ENCODE measurements at regions not wholly inside any gene's neighbourhood (a gene's known extent, or its start where the extent isn't known, plus 50 kb on each side); places are given as distances from the start of the nearest gene placed in this dataset.

- H3K9me2 ChIP-seq (ENCODE audit: low read depth, low read length) = no peaks in the 10 kb centered on the region
- no peaks in the 10 kb centered on the region for H3K27me3 ChIP-seq (ENCODE audit: insufficient read depth, low read length)
- TF ChIP-seq CTCF (IDR thresholded peaks at IDR 0.05; ENCODE audit: low read length) = peak; percentile 42; the same call in 1 of the 2 replicates
- TF ChIP-seq EZH2 (IDR thresholded peaks at IDR 0.05; ENCODE audit: borderline replicate concordance, low read length) = no peak
- H3K27ac ChIP-seq (ENCODE audit: low read depth, low read length, poor library complexity, severe bottlenecking) = no peak overlapping the region
- no peak overlapping the region for H3K4me2 ChIP-seq (ENCODE audit: low read length)
- H3K9ac ChIP-seq (ENCODE audit: low read length) = no peak overlapping the region
- H3K4me3 ChIP-seq (ENCODE audit: low read depth, low read length, poor library complexity, severe bottlenecking) = no peak overlapping the region
- no peak overlapping the region for H2AFZ ChIP-seq (ENCODE audit: low read length)
- no peaks in the 10 kb centered on the region for H4K20me1 ChIP-seq (ENCODE audit: insufficient read depth, low read length)
- H3K79me2 ChIP-seq (ENCODE audit: insufficient read depth, low read length) = no peaks in the 10 kb centered on the region
- H3K9me3 ChIP-seq (ENCODE audit: low read length) = no peaks in the 10 kb centered on the region
- no peaks in the 10 kb centered on the region for H3K36me3 ChIP-seq (ENCODE audit: insufficient read depth, low read length)
- no peaks in the 10 kb centered on the region for H3K4me1 ChIP-seq (ENCODE audit: insufficient read depth, low read length, severe bottlenecking)
- H3F3A ChIP-seq (ENCODE audit: insufficient read depth, low read length) = no peaks in the 10 kb centered on the region
Observed at GRCh38 chr3:127406309-127407025, 118.6 kb upstream of the PRR20G start.

GRCh38 chr3:127405791-127406190 is 117.9 kb upstream of the PRR20G start:
- no peak for TF ChIP-seq CTCF (IDR thresholded peaks at IDR 0.05; ENCODE audit: low read length)
- TF ChIP-seq EZH2 (IDR thresholded peaks at IDR 0.05; ENCODE audit: borderline replicate concordance, low read length) = no peak
- Histone ChIP-seq H3K4me3 (ENCODE audit: low read depth, low read length, poor library complexity, severe bottlenecking) (no peak overlapping the region), H3F3A (ENCODE audit: insufficient read depth, low read length) (no peaks in the 10 kb centered on the region), H2AFZ (ENCODE audit: low read length) (no peak overlapping the region), H3K79me2 (ENCODE audit: insufficient read depth, low read length) (no peaks in the 10 kb centered on the region), H3K4me2 (ENCODE audit: low read length) (no peak overlapping the region), H3K27me3 (ENCODE audit: insufficient read depth, low read length) (no peaks in the 10 kb centered on the region), H3K4me1 (ENCODE audit: insufficient read depth, low read length, severe bottlenecking) (no peaks in the 10 kb centered on the region), H4K20me1 (ENCODE audit: insufficient read depth, low read length) (no peaks in the 10 kb centered on the region), H3K9me3 (ENCODE audit: low read length) (no peaks in the 10 kb centered on the region), H3K9me2 (ENCODE audit: low read depth, low read length) (no peaks in the 10 kb centered on the region), H3K36me3 (ENCODE audit: insufficient read depth, low read length) (no peaks in the 10 kb centered on the region), H3K9ac (ENCODE audit: low read length) (no peak overlapping the region), H3K27ac (ENCODE audit: low read depth, low read length, poor library complexity, severe bottlenecking) (no peak overlapping the region)

- Histone ChIP-seq H3F3A (ENCODE audit: insufficient read depth, low read length) (no peaks in the 10 kb centered on the region), H3K4me1 (ENCODE audit: insufficient read depth, low read length, severe bottlenecking) (no peaks in the 10 kb centered on the region), H4K20me1 (ENCODE audit: insufficient read depth, low read length) (no peaks in the 10 kb centered on the region), H3K27me3 (ENCODE audit: insufficient read depth, low read length) (no peaks in the 10 kb centered on the region), H3K27ac (ENCODE audit: low read depth, low read length, poor library complexity, severe bottlenecking) (no peak overlapping the region), H3K79me2 (ENCODE audit: insufficient read depth, low read length) (no peaks in the 10 kb centered on the region), H3K9me2 (ENCODE audit: low read depth, low read length) (no peaks in the 10 kb centered on the region), H3K9me3 (ENCODE audit: low read length) (no peaks in the 10 kb centered on the region), H2AFZ (ENCODE audit: low read length) (no peak overlapping the region), H3K36me3 (ENCODE audit: insufficient read depth, low read length) (no peaks in the 10 kb centered on the region), H3K4me2 (ENCODE audit: low read length) (no peak overlapping the region), H3K9ac (ENCODE audit: low read length) (no peak overlapping the region), H3K4me3 (ENCODE audit: low read depth, low read length, poor library complexity, severe bottlenecking) (no peak overlapping the region)
- no peak for TF ChIP-seq CTCF (IDR thresholded peaks at IDR 0.05; ENCODE audit: low read length)
- TF ChIP-seq EZH2 (IDR thresholded peaks at IDR 0.05; ENCODE audit: borderline replicate concordance, low read length) = no peak
Observed at GRCh38 chr3:127405010-127405598, 117.3 kb upstream of the PRR20G start.

Data from OCI-LY1 (cell line).